BJ (cell line): ENCODE measurements at regions not wholly inside any gene's neighbourhood (a gene's known extent, or its start where the extent isn't known, plus 50 kb on each side); places are given as distances from the start of the nearest gene placed in this dataset.

Experiments
- CTCF ChIA-PET: fragments of 350-600 bp; formaldehyde crosslinking; extraction: SDS; loops from one replicate; lab custom pipeline; 2021; ENCODE audit warnings: antibody characterized with exemption, inconsistent platforms; lab: Yijun Ruan, JAX
- POLR2A ChIA-PET: fragments of 300-600 bp; sonication (Branson Sonifier 250); formaldehyde crosslinking; extraction: SDS; loops from one replicate; lab custom pipeline; 2021; ENCODE audit warnings: antibody characterized with exemption; lab: Charles Lee
- DNase-seq: peaks from one replicate; pipeline ENCODE4 v3.0.0-alpha.2; 2011; ENCODE audit warnings: low read depth
- H3K27me3 ChIP-seq: 2 replicates; pipeline ENCODE4 v1.6.0; 2011; ENCODE audit warnings: low read length; ENCODE audit not compliant: control insufficient read depth, insufficient read depth
- H3K36me3 ChIP-seq: 2 replicates; pipeline ENCODE4 v1.5.1; 2011; ENCODE audit warnings: low read length; ENCODE audit not compliant: control insufficient read depth, insufficient read depth
- H3K4me3 ChIP-seq: 2 replicates; pipeline ENCODE4 v1.5.1; 2011; ENCODE audit warnings: low read depth, mild to moderate bottlenecking, control low read depth, low read length
- CTCF ChIP-seq: IDR thresholded peaks from 2 replicates; pipeline ENCODE4 v1.5.1; 2011; ENCODE audit warnings: low read depth, mild to moderate bottlenecking, control low read depth, inconsistent platforms, low read length, moderate library complexity; ENCODE audit not compliant: insufficient read depth

GRCh38 chr21:17976139-17976538 lies 157.0 kb upstream of the C21orf91 start:
- ChIA-PET CTCF (no interaction called here), POLR2A (no interaction called here)
- no peak overlapping the region for H3K4me3 ChIP-seq
- TF ChIP-seq CTCF = no peak
- DNase-seq = no peak
- H3K36me3 ChIP-seq = no peaks in the 10 kb centered on the region
- H3K27me3 ChIP-seq = no peaks in the 10 kb centered on the region

- ChIA-PET POLR2A (no interaction called here), CTCF (no interaction called here)
- TF ChIP-seq CTCF = no peak
- no peak overlapping the region for H3K4me3 ChIP-seq
- no peak for DNase-seq
- H3K36me3 ChIP-seq = no peaks in the 10 kb centered on the region
- no peaks in the 10 kb centered on the region for H3K27me3 ChIP-seq
Observed at GRCh38 chr21:17967319-17967718, 148.2 kb upstream of the C21orf91 start.

DNA sequence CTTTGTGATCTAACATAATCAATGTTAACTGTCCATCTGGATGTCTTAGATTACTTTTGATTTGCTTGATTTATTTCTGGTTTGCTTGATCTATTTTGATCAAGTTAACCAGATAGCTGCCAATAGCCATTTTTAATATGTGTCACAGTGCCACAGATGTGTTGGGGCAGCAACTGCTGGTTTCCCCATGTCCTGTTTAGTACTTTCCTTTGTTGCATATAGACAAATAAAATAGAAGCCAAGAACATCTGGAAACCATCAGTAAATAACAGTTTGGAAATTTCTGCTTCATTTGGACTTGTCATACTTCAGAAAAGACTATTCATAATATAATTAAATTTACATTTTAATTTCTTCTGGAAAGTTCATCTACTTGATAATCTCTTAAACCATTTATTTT lies 145.6 kb upstream of the C21orf91 start:
- ChIA-PET POLR2A (no interaction called here), CTCF (no interaction called here)
- TF ChIP-seq CTCF = no peak
- H3K4me3 ChIP-seq = no peak overlapping the region
- H3K27me3 ChIP-seq = no peaks in the 10 kb centered on the region
- no peaks in the 10 kb centered on the region for H3K36me3 ChIP-seq
- no peak for DNase-seq

GRCh38 chr21:17964199-17964598 lies 145.0 kb upstream of the C21orf91 start:
- Histone ChIP-seq H3K36me3 (no peaks in the 10 kb centered on the region), H3K27me3 (no peaks in the 10 kb centered on the region), H3K4me3 (no peak overlapping the region)
- no peak for DNase-seq
- no peak for TF ChIP-seq CTCF
- POLR2A ChIA-PET = no interaction called here
- CTCF ChIA-PET = interaction anchor here (0.7 kb wide), 1 partner anchor 285 kb away, joined by 3 read pairs; no protein-coding TSS in a partner anchor

DNA sequence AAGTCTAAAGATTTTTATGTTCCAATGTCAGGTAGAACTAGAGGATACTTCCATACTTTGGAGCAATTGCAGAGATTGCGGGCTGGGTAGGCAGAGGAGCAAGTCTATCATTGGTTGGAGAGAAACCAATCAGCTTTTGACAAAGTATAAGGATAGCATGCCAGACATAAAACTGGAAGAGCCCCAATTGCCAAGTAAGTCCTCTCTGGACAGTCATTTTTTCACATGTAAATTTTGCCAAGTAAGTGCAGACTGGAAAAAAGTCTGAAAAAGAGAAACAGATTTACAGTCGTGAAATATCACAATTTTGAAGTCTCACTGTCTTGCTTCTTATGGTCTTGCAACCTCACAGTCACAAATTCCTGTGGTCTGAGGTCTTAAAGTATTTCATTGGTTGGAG lies 131.4 kb upstream of the C21orf91 start:
- Histone ChIP-seq H3K4me3 (no peak overlapping the region), H3K27me3 (no peaks in the 10 kb centered on the region), H3K36me3 (no peaks in the 10 kb centered on the region)
- TF ChIP-seq CTCF = no peak
- ChIA-PET POLR2A (no interaction called here), CTCF (no interaction called here)
- DNase-seq = no peak
